Muscle of leg (tissue), 3 donors: ENCODE measurements at regions not wholly inside any gene's neighbourhood (a gene's known extent, or its start where the extent isn't known, plus 50 kb on each side); places are given as distances from the start of the nearest gene placed in this dataset.
"Not testable (repeated sequence)": the region's sequence is repeated elsewhere in the genome, so short reads cannot be mapped to it uniquely, and the experiment has no call there.

ENCODE experiments used
- DNase-seq: peaks from one replicate; pipeline ENCODE4 v3.0.0; 2013
- H3K27ac ChIP-seq: one replicate; pipeline ENCODE4 v1.5.1; 2013; ENCODE audit warnings: mild to moderate bottlenecking, low read length, control low read depth
- H3K27me3 ChIP-seq: one replicate; pipeline ENCODE4 v1.6.1; 2013; ENCODE audit warnings: low read length; ENCODE audit not compliant: control insufficient read depth, insufficient read depth
- H3K36me3 ChIP-seq: one replicate; pipeline ENCODE4 v1.6.1; 2013; ENCODE audit warnings: low read length; ENCODE audit not compliant: control insufficient read depth, insufficient read depth
- H3K4me1 ChIP-seq: one replicate; pipeline ENCODE4 v1.6.1; 2013; ENCODE audit warnings: low read length; ENCODE audit not compliant: control insufficient read depth, insufficient read depth
- H3K4me3 ChIP-seq: one replicate; pipeline ENCODE4 v1.5.1; 2013; ENCODE audit warnings: low read length, control low read depth
- H3K9me3 ChIP-seq: replicated peaks from 2 replicates; pipeline ENCODE4 v1.6.1; 2013; ENCODE audit warnings: low read depth, low read length; ENCODE audit not compliant: control insufficient read depth
- WGBS: methylation state at CpG from one replicate; pipeline ENCODE4 v1.1.5; 2013; ENCODE audit warnings: missing lambda C conversion rate; ENCODE audit not compliant: insufficient coverage; 5-methylcytosine and 5-hydroxymethylcytosine counted together

- Histone ChIP-seq H3K27ac (no peak overlapping the region), H3K4me3 (no peak overlapping the region), H3K36me3 (no peaks in the 10 kb centered on the region), H3K4me1 (no peaks in the 10 kb centered on the region), H3K9me3 (no peaks in the 10 kb centered on the region), H3K27me3 (no peaks in the 10 kb centered on the region)
- DNase-seq = peak; percentile 53
- no CpG with 5 or more reads among the region's 2 CpGs for WGBS
Measured at GRCh38 chr11:93032580-93032979, 63.1 kb downstream of the MTNR1B start.

- DNase-seq = no peak
- Histone ChIP-seq H3K36me3 (no peaks in the 10 kb centered on the region), H3K4me3 (no peak overlapping the region), H3K4me1 (no peaks in the 10 kb centered on the region), H3K27ac (no peak overlapping the region), H3K9me3 (no peaks in the 10 kb centered on the region), H3K27me3 (no peaks in the 10 kb centered on the region)
- WGBS = no CpG with 5 or more reads among the region's 1 CpG
Measured at GRCh38 chr11:93033093-93033492, 63.6 kb downstream of the MTNR1B start.

GRCh38 chr11:93034031-93034722 is 64.7 kb downstream of the MTNR1B start:
- no peak for DNase-seq
- WGBS = 33% methylated on average over 1 of the region's 3 CpGs
- no peaks in the 10 kb centered on the region for H3K36me3 ChIP-seq

DNA sequence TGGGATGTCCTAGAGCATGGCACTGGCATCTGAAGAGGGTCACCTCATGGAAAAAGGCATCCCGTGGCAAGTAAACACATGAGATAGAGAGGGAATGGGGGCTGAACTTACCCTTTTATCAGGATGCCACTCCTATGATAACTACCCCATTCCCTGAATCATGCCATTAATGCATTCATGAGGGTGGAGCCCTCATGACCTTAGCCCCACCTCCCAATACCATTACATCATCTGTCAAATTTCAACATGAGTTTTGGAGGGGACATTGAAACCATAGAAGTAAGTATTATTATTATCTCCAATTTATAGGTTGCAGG is 65.2 kb downstream of the MTNR1B start:
- H3K27me3 ChIP-seq = no peaks in the 10 kb centered on the region
- no peak for DNase-seq
- no CpG with 5 or more reads among the region's 1 CpG for WGBS
- H3K9me3 ChIP-seq = no peaks in the 10 kb centered on the region
- no peak overlapping the region for H3K27ac ChIP-seq
- no peaks in the 10 kb centered on the region for H3K36me3 ChIP-seq
- no peaks in the 10 kb centered on the region for H3K4me1 ChIP-seq
- H3K4me3 ChIP-seq = no peak overlapping the region

More at GRCh38 chr11:93034031-93034722, 64.7 kb downstream of the MTNR1B start:
- H3K4me3 ChIP-seq = no peak overlapping the region
- H3K4me1 ChIP-seq = no peaks in the 10 kb centered on the region
- no peak overlapping the region for H3K27ac ChIP-seq
- no peaks in the 10 kb centered on the region for H3K27me3 ChIP-seq
- no peaks in the 10 kb centered on the region for H3K9me3 ChIP-seq

GRCh38 chr11:93038521-93038920 is 69.1 kb downstream of the MTNR1B start:
- no peak for DNase-seq
- Histone ChIP-seq H3K27ac (no peak overlapping the region), H3K9me3 (peaks cover 4% of the 10 kb centered on the region), H3K4me1 (no peaks in the 10 kb centered on the region), H3K36me3 (no peaks in the 10 kb centered on the region), H3K4me3 (no peak overlapping the region), H3K27me3 (no peaks in the 10 kb centered on the region)
- WGBS = no CpG with 5 or more reads among the region's 2 CpGs

DNA sequence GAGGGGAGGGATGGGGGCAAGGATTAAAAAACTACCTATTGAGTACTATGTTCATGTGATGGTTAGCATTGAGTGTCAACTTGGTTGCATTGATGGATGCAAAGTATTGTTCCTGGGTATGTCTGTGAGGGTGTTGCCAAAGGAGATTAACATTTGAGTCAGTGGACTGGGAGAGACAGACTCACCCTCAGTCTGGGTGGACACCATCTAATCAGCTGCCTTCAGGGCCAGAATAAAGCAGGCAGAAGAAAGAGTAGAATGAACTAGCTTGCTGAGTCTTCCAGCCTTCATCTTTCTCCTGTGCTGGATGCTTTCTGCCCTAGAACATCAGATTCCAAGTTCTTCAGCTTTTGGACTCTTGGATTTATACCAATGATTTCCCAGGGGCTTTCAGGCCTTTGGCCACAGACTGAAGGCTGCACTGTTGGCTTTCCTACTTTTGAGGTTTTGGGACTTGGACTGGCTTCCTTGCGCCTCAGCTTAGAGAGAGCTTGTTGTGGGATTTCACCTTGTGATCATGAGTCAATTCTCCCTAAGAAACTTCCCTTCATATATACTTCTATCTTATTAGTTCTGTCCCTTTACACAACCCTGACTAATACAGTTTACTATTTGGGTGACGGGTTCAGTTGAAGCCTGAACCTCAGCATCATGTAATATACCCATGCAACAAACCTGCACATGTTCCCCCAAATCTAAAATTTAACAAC is 70.2 kb downstream of the MTNR1B start:
- DNase-seq = no peak
- Histone ChIP-seq H3K4me1 (no peaks in the 10 kb centered on the region), H3K36me3 (no peaks in the 10 kb centered on the region), H3K27me3 (no peaks in the 10 kb centered on the region), H3K27ac (no peak overlapping the region), H3K4me3 (no peak overlapping the region), H3K9me3 (peaks cover 4% of the 10 kb centered on the region)
- WGBS = 100% methylated on average over 1 of the region's 2 CpGs

- Histone ChIP-seq H3K27me3 (no peaks in the 10 kb centered on the region), H3K36me3 (no peaks in the 10 kb centered on the region), H3K4me1 (no peaks in the 10 kb centered on the region), H3K9me3 (peaks cover 4% of the 10 kb centered on the region), H3K27ac (no peak overlapping the region), H3K4me3 (no peak overlapping the region)
- DNase-seq = no peak
Measured at GRCh38 chr11:93041682-93042081, 72.2 kb downstream of the MTNR1B start.

DNA sequence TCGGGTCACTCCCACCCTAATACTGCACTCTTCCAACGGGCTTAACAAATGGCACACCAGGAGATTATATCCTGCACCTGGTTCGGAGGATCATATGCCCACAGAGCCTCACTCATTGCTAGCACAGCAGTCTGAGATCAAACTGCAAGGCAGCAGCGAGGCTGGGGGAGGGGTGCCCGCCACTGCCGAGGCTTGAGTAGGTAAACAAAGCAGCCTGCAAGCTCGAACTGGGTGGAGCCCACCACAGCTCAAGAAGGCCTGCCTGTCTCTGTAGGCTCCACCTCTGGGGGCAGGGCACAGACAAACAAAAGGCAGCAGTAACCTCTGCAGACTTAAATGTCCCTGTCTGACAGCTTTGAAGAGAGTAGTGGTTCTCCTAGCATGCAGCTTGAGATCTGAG is 73.7 kb downstream of the MTNR1B start:
- not testable (repeated sequence) for DNase-seq, H3K4me3 ChIP-seq, H3K27me3 ChIP-seq, H3K4me1 ChIP-seq, H3K9me3 ChIP-seq, H3K36me3 ChIP-seq, H3K27ac ChIP-seq
- WGBS = 79% methylated on average over 5 of the region's 7 CpGs

DNA sequence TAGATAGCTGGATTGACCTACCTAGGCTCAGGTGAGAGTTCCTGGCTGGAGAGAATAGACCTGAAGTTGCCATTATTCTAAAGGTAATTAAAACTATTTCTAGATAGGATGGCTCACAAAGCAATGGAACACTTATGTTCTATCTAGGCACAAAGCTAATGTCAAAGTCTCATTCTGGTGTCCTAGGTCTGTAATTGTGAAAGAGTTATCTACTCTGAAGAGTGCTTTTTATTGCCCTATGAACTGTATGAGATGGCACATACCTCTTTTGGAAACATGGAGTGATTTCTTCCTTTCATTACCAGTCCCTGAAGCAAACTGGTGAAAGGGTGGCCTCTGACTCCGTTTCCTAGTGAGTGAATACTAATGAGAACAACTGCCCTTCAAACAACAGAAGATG is 80.3 kb downstream of the MTNR1B start:
- DNase-seq = no peak
- Histone ChIP-seq H3K9me3 (no peaks in the 10 kb centered on the region), H3K36me3 (no peaks in the 10 kb centered on the region), H3K4me1 (no peaks in the 10 kb centered on the region), H3K27ac (no peak overlapping the region), H3K27me3 (no peaks in the 10 kb centered on the region), H3K4me3 (no peak overlapping the region)
- WGBS = no CpG with 5 or more reads among the region's 1 CpG

DNA sequence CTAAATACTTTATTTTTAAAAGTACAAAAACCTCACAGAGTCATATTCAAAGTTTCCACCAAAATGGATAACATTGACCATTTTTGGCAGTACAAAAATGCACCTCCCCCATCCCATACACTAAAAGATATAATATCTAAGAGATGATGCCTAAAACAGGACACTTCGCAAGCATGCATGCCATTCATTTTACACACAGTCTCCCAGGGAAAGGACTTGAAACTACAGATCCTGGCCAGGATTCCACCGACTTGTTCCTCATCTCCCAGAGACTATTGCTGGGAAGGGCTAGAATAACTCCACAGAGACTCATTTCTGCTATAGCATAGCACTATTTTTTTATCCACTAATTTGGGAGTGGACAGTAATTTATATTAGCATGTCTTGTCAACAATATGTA is 81.7 kb downstream of the MTNR1B start:
- no CpG with 5 or more reads among the region's 2 CpGs for WGBS
- Histone ChIP-seq H3K9me3 (no peaks in the 10 kb centered on the region), H3K4me3 (no peak overlapping the region), H3K4me1 (no peaks in the 10 kb centered on the region), H3K36me3 (no peaks in the 10 kb centered on the region), H3K27ac (no peak overlapping the region), H3K27me3 (no peaks in the 10 kb centered on the region)
- no peak for DNase-seq

- no peaks in the 10 kb centered on the region for H3K9me3 ChIP-seq
- H3K4me1 ChIP-seq = no peaks in the 10 kb centered on the region
- no peaks in the 10 kb centered on the region for H3K27me3 ChIP-seq
- WGBS = no CpG with 5 or more reads among the region's 2 CpGs
- no peak overlapping the region for H3K4me3 ChIP-seq
- H3K27ac ChIP-seq = no peak overlapping the region
- H3K36me3 ChIP-seq = no peaks in the 10 kb centered on the region
- DNase-seq = no peak
Measured at GRCh38 chr11:93053864-93054263, 84.4 kb downstream of the MTNR1B start.
